ENCODE measurements at regions not wholly inside any gene's neighbourhood (a gene's known extent, or its start where the extent isn't known, plus 50 kb on each side); places are given as distances from the start of the nearest gene placed in this dataset.
"Not testable (repeated sequence)": the region's sequence is repeated elsewhere in the genome, so short reads cannot be mapped to it uniquely, and the experiment has no call there.

DNA sequence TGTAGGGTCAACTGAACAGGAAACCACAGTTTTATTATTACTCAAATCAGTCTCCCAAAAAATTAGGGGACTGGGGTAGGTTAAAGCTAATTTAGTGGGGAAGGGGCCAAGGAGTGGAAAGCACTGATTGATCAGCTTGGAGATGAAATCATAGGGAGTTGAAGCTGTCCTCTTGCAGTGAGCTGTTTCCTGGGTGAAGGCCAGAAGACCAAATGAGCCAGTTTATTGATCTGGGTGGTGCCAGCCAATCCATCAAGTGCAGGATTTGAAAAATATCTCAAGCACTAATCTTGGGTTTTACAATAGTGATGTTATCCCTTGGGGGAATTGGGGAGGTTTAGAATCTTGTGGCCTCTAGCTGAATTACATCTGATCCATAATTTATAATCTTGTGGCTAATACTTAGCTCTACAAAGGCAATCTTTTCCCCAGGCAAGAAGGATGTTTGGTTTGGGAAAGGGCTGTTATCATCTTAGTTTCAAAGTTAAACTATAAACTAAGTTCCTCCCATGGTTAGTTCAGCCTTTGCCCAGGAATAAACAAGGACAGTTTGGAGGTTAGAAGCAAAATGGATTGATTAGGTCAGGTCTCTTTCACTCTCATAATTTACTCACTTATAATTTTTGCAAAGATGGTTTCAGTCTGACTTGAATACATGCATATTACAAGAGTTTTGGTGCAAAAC is 773.5 kb downstream of the XPNPEP1 start:
- in situ Hi-C loops (cut with HindIII; ENCODE audit: low pct_unique_long_range_greater_than_20kb, low sequenced_read_pairs) = no loop called here
- DNase-seq (ENCODE audit: low read depth, low spot score) = no peak

DNA sequence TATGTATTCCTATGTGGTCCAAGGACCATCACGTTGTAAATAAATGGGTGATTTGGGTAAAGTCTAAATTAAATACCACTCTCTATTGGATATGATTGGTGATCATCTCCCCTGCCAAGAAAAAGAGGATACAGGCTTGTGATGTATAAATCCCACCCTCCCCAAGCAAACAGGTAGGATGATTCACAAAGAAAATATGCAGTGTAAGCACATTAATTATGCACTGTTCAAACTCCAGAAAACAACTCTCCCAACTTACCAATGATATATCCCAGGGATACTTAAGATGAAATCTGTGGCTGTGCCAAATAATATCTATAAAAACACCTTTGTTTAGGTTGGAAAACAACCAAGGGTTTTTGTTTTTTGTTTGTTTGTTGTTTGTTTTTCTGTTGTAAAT is 795.9 kb downstream of the XPNPEP1 start:
- no peak for DNase-seq (ENCODE audit: low read depth, low spot score)
- in situ Hi-C loops (cut with HindIII; ENCODE audit: low pct_unique_long_range_greater_than_20kb, low sequenced_read_pairs) = no loop called here

DNA sequence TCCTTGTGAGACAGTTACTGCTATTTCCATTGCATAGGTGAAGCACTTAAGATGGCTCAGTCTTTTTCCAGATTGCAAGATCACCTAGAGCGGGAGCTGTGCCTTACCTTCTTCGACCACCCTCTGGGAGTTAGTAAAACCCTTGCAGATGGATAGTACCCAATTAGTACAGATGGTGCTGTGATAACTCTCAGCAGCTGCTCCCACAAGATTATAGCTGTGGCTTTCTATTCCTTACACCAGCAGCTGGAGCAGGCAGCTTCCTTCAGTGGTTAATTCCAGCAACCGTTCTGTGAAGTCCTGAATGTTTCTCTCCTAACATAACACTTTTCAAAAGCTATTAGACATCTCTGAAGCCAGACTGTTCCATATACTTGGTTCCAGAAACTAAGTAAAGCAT is 796.8 kb downstream of the XPNPEP1 start:
- in situ Hi-C loops (cut with HindIII; ENCODE audit: low pct_unique_long_range_greater_than_20kb, low sequenced_read_pairs) = no loop called here
- no peak for DNase-seq (ENCODE audit: low read depth, low spot score)

DNA sequence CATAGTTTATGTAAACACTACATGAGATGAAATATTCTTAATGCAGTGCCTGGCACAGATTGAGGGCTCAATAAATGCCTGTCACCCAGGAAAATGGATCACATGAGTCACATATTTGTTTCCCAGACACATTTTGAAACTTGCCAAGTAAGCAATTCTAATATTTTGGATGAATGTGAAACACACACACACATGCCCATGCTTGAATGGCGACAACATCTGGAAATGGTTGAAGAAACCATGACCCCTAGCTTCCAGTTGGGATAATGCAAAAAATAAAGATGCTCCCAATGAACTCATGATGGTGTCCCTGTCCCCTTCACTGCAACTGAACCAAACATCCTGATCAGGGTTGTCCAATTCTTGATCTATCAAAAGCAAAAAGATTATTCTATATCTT is 797.3 kb downstream of the XPNPEP1 start:
- DNase-seq (ENCODE audit: low read depth, low spot score) = peak; percentile 8
- in situ Hi-C loops (cut with HindIII; ENCODE audit: low pct_unique_long_range_greater_than_20kb, low sequenced_read_pairs) = no loop called here

DNA sequence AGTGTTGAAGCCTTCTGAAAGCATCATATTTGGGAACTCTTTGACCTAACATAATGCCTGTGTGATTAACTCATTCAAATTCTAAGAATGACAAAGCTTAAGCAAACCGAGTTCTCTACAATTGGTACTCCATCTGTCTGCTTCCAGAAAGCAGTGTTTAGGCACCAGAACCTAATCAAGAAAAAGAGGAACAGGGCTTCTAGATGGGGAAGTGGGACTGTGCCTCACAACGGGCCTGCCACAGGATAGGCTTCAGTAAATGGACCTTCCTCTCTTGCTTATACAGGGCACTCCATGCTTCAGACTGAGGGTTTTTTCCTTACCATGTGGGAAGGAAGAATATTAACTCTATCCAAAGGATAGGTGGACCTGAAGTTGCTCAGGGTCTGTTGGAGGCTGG is 808.1 kb downstream of the XPNPEP1 start:
- DNase-seq (ENCODE audit: low read depth, low spot score) = no peak
- in situ Hi-C loops (cut with HindIII; ENCODE audit: low pct_unique_long_range_greater_than_20kb, low sequenced_read_pairs) = no loop called here

DNA sequence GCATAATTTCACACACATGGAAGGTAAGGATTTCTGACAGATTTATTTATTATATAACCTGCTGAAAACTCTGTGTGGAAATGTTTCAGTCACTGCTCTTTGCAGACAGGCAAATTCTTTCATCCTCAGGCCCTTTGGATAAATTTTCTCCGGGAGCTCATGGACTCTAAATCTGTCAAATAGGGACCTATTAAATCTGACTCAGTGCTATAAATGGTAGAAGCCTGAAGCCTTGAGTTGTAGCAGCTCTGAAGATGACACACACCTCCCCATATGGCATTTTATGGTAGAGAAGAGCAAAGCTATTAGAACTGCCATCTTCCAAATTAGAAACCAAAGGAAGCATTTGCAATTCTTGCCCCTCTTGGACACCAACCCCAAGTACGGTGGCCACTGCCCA is 808.7 kb downstream of the XPNPEP1 start:
- in situ Hi-C loops (cut with HindIII; ENCODE audit: low pct_unique_long_range_greater_than_20kb, low sequenced_read_pairs) = no loop called here

DNA sequence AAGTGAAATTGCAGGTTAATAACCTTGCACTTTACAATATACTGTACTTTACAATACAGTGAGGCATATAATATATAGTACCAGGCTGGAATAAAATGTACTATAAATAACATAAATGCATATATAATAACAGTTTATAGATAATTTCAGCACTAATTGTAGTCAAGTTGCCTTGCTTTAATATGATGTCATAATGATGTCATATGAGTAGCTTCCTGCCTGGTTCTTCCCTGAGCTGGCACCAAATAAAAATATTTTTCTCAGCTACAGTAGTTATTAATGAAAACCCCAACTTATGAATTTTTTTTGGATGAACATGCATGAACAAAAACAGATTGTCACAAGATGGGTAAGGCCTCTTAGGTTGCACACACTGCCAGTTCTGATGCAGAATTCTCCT is 816.7 kb downstream of the XPNPEP1 start:
- DNase-seq (ENCODE audit: low read depth, low spot score) = no peak
- in situ Hi-C loops (cut with HindIII; ENCODE audit: low pct_unique_long_range_greater_than_20kb, low sequenced_read_pairs) = no loop called here

More for the DNA sequence above, 808.7 kb downstream of the XPNPEP1 start:
- DNase-seq (ENCODE audit: low read depth, low spot score) = no peak

DNA sequence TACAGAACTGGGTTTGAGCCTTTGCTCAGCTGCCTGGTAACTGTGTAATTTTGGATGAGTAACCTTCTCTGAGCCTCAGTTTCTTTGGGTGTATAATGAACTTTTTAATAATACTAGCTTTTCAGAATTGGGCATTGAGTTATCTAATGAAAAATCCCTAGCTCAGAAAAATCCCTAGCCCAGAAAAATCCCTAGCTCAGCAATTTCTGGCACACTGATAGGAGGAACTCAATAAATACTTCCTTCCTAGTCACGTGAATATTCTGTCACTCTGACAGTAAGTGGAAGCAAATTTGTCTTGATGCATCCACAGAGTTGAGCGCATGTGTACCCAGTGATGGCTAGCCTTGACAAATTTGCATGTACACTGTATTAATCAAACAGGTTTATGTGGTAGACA is 817.6 kb downstream of the XPNPEP1 start:
- no peak for DNase-seq (ENCODE audit: low read depth, low spot score)
- in situ Hi-C loops (cut with HindIII; ENCODE audit: low pct_unique_long_range_greater_than_20kb, low sequenced_read_pairs) = no loop called here

DNA sequence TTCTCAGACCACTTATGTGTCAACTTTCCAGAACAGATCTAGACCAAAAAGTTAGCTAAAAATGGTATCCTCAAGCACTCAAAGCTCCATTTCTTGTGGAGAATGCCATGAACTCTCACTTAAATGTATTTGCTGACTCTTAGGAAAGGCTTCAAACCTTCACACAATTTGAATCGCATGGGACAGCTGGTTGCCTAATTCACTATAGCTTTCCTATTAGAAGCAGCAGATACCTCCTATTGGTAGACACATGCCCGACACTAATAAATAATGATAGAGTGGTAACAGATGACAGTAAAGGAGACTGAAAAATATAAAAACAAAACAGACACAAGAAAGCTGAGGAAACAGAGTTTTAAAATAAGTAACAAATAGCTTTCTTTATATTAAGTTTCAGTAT is 818.5 kb downstream of the XPNPEP1 start:
- DNase-seq (ENCODE audit: low read depth, low spot score) = no peak
- in situ Hi-C loops (cut with HindIII; ENCODE audit: low pct_unique_long_range_greater_than_20kb, low sequenced_read_pairs) = no loop called here

DNA sequence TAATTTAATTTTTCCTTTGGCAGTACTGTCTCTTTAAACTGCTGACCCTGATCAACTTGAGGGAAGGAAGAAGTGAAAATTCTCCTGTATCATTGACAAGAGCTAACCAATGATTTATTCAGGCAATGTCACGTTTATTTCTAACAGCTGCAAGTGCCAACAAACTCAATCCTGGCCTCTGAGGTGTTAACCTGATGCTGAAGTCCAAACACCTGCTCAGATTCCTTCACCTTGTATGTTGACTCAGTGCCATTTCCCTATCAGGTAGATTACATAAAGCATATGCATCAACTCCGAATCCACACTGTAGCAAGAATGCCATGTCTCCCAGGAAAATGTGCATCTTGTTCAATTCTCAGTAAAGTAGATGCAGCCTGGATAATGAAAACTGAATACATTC is 820.0 kb downstream of the XPNPEP1 start:
- DNase-seq (ENCODE audit: low read depth, low spot score) = no peak
- in situ Hi-C loops (cut with HindIII; ENCODE audit: low pct_unique_long_range_greater_than_20kb, low sequenced_read_pairs) = no loop called here

DNA sequence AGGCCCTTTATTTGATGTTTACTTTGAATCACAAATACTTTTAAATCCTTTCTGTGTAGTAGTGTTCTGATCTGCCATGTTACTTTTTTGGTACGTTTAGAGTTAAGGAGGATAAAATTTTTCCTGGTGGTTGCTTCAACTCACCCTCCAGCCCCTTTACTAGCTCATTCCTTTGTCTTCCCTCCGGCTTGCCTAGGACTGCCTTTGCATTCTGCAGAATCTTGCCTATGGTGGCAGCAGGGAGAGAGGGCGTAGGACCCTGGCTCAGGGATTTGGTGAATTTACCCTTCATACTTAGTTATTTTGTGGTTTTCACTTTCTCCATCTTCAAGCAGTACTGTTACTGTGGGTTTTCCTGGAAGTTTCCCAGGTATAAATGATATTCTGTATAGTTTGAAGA is 833.5 kb downstream of the XPNPEP1 start:
- no peak for DNase-seq (ENCODE audit: low read depth, low spot score)
- in situ Hi-C loops (cut with HindIII; ENCODE audit: low pct_unique_long_range_greater_than_20kb, low sequenced_read_pairs) = no loop called here

DNA sequence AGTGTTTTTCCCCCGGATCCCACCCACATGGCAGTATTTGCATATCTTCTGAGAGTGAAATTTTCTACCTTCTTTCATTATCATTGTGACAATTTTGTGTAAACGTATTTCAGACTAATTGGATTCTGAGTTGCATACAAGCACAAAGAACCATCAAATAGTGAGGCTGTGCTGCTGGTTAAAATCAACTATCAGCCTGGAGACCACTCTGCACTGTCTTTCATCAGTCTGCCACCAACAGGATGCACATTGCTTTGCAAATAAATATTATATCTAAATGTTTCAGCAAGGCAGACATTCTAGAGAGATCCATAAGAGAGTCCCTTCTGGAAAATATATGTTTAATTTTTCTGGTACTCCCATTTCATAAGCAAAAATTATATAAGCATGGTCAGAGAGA is 851.8 kb downstream of the XPNPEP1 start:
- in situ Hi-C loops (cut with HindIII; ENCODE audit: low pct_unique_long_range_greater_than_20kb, low sequenced_read_pairs) = no loop called here
- DNase-seq (ENCODE audit: low read depth, low spot score) = no peak

DNA sequence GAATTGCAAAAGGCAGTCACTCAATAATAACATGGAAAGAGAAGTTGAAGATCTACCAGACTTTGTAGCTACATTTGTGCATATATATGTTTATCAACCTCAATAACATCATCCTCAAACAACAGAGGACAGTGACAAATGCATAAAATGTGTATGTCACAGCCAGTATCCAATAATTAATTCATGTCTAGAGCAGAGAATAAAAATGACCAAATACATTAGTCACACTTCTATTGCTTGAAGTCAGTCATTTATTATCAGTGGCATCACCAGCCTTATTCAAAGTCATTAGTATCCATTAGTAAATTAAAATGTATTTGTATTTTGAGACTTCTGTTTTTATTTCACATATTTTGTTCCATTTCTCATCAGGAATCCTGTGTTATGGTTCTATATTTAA is 852.8 kb downstream of the XPNPEP1 start:
- DNase-seq (ENCODE audit: low read depth, low spot score) = no peak
- in situ Hi-C loops (cut with HindIII; ENCODE audit: low pct_unique_long_range_greater_than_20kb, low sequenced_read_pairs) = no loop called here

DNA sequence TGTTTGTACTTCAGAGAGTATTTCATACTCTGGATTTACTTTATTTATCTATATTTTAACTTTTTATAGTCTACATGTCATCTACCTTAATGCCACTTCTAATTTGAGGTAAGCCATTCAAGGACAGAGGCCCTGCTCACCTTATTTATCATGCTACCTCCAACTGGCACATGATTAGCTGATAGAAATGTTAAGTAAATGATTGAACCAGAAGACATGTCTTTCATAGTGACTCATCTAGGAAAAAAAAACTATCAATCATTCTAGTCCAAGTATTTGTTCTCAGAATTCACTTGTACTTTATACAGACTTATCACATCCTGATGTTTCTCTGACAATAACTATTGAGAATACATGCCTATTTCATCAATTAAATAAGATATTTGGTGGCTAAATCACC is 856.3 kb downstream of the XPNPEP1 start:
- in situ Hi-C loops (cut with HindIII; ENCODE audit: low pct_unique_long_range_greater_than_20kb, low sequenced_read_pairs) = no loop called here
- no peak for DNase-seq (ENCODE audit: low read depth, low spot score)

DNA sequence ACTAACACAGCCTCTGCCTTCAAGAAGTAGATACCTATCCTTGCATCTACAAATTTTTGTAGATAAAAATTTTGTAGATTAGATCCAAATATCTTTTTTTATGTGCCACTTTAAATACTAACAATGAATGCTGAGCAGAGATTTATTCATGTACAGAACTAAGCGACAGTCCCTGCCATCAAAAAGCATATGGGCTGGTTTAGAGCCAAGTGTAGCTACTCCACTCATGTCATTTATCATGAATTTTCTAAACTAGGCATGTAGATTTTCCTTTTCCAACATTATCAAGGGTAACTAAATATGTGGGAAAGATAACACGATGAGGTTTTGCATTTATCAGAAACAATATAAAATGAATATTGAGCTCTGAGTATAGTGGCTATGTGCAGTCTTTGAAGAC is 857.5 kb downstream of the XPNPEP1 start:
- in situ Hi-C loops (cut with HindIII; ENCODE audit: low pct_unique_long_range_greater_than_20kb, low sequenced_read_pairs) = no loop called here
- DNase-seq (ENCODE audit: low read depth, low spot score) = no peak

DNA sequence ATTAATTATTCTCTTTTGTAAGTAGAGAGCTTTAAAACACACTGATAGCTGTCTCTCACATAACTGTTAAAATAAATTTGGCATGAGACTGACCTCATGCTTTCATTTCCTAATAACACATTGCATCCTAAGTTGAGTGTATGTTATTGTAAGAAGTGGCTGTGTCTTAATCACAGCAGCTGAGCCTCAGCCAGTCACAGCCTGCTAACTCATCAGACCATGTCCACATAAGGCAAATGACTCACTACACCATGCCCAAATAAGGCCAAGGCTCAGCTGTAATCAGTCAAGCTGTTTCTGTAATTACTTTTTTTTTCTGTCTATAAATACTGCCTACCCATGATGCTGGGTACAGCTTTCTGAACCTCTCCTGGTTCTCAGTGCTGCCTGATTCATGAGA is 860.9 kb downstream of the XPNPEP1 start:
- no peak for DNase-seq (ENCODE audit: low read depth, low spot score)

DNA sequence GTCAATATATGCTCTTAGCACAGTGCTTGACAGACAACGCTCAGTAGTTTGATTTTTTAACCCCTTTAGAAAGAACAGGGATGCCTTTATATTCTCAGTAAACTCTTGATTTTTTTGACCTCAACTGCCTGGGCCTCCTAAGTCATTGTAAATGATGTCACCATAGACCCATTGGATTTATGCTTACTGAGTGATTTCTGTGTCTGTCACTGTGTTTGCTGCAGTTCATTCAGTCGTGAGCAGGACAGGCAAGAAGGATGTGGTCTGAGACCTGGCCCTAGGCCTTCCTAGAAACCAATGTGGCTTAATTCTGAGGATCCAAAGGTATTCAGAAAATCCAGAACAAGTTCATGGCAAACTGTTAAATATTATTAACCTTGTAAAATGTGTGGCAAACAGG is 868.1 kb downstream of the XPNPEP1 start:
- no peak for DNase-seq (ENCODE audit: low read depth, low spot score)
- in situ Hi-C loops (cut with HindIII; ENCODE audit: low pct_unique_long_range_greater_than_20kb, low sequenced_read_pairs) = no loop called here

More for the DNA sequence above, 860.9 kb downstream of the XPNPEP1 start:
- in situ Hi-C loops (cut with HindIII; ENCODE audit: low pct_unique_long_range_greater_than_20kb, low sequenced_read_pairs) = no loop called here

DNA sequence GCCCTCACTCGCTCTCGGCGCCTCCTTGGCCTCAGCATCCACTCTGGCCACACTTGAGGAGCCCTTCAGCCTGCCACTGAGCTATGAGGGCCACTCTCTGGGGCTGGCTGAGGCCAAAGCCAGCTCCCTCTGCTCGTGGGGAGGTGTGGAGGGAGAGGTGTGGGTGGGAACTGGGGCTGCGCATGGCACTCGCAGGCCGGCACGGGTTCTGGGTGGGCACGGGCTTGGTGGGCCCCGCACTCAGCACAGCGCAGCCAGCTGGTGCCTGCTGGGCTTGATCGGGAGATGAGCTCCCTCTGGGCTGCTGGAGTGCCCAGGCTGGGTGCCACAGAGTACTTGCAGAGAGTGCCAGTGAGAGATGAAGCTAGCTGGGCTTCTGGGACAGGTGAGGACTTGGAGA is 875.5 kb downstream of the XPNPEP1 start:
- DNase-seq (ENCODE audit: low read depth, low spot score) = no peak
- in situ Hi-C loops (cut with HindIII; ENCODE audit: low pct_unique_long_range_greater_than_20kb, low sequenced_read_pairs) = no loop called here

DNA sequence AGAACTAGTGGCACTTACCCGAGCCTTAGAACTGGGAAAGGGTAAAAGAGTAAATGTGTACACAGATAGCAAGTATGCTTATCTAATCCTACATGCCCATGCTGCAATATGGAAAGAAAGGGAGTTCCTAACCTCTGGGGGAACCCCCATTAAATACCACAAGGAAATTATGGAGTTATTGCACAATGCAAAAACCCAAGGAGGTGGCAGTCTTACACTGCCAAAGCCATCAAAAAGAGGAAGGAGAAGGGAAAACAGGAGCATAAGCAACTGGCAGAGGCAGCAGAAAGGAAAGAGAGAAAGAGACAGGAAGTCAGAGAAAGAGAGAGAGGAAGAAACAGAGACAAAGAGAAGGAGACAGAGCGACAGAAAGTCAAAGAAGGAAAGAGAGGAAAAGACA is 876.9 kb downstream of the XPNPEP1 start:
- DNase-seq (ENCODE audit: low read depth, low spot score); in situ Hi-C loops (cut with HindIII; ENCODE audit: low pct_unique_long_range_greater_than_20kb, low sequenced_read_pairs): not testable (repeated sequence)

DNA sequence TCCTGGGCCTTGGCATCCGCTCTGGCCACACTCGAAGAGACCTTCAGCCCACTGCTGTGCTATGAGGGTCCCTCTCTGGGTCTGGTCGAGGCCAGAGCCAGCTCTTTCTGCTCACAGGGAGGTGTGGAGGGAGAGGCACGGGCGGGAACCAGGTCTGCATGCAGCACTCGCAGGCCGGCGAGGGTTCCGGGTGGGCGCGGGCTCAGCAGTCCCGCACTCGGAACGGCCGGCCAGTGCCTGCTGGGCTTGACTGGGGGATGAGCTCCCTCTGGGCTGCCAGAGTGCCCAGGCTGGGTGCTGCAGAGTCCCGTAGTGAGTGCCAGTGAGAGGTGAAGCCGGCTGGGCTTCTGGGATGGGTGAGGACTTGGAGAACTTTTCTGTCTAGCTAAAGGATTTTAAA is 882.7 kb downstream of the XPNPEP1 start:
- DNase-seq (ENCODE audit: low read depth, low spot score) = no peak
- in situ Hi-C loops (cut with HindIII; ENCODE audit: low pct_unique_long_range_greater_than_20kb, low sequenced_read_pairs) = no loop called here
